CD4-positive, alpha-beta T cell treated with Interferon alpha-2 for 1 hour (primary cell): ENCODE measurements at regions not wholly inside any gene's neighbourhood (a gene's known extent, or its start where the extent isn't known, plus 50 kb on each side); places are given as distances from the start of the nearest gene placed in this dataset.

ENCODE experiments used
- DNase-seq, 2 donors: peaks; one replicate each; pipeline ENCODE4 v3.0.0-alpha.2; 2020 to 2022

DNA sequence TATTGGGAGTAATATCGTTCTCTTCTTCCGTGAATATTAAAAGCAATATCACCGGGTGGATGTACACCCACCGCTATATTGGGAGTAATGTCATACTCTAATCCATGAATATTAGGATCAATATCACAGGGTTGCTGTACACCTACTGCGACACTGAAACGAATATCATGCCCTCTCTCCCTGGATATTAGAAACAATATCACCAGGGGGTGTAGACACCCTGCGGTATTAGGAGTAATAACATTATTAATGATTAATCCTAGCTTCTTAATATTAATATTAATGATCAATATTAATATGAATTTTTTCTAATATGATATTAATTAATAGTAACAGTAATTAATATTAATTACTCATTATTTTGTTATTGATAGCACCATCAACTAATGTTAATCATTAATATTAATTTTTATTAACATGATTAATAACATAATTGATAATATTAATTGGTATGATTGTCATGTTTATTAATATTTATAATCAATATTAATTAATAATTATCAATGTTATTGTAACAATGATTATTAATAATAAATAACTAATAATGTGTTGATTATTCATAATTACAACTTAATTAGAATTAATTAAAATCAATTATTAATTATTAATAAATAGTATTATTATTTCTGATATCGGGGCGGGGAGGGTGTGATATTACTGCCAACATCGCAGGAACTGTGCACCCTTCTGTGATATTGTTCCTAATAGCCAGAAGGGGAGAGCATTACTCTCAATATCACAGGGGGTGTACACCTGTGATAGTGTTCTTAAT, 121.3 kb upstream of the C1GALT1 start:
- DNase-seq: no peak

DNA sequence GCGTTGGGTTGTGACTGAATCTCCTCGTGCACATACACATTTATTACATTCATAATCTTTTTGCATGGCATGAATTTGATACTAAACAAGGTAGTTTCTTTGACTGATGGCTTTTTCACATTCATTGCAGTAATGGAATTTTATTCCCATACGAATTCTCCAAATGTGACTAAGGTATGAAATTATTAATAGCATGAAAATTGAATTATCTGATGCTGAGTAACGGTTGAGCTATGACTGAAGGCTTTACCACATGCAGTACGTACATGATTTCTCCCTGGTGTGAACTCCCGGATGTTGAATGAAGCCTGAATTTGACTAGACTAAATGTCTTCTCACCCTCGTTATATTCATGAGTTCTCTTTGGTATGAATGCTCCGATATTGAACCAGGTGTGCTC, 104.4 kb upstream of the C1GALT1 start:
- no peak for DNase-seq

DNA sequence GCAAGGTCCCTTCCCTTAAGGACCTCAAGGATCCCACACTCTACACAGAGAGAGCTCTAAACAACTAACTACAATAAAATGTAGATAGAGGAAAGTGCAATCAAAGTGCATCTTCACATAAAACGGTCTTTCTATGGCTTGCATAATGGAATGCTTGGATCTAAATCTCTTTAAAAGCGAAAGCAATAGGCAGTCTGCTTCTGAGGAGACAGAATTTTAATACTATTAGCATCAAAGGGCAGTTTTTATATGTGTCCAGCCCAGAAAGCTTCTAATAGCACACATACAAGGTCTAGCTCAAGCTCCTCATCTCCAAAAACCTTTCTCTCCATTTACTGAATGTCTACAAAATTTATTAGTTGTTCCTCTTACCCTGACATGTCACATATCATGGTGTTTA, 101.5 kb upstream of the C1GALT1 start:
- no peak for DNase-seq

DNA sequence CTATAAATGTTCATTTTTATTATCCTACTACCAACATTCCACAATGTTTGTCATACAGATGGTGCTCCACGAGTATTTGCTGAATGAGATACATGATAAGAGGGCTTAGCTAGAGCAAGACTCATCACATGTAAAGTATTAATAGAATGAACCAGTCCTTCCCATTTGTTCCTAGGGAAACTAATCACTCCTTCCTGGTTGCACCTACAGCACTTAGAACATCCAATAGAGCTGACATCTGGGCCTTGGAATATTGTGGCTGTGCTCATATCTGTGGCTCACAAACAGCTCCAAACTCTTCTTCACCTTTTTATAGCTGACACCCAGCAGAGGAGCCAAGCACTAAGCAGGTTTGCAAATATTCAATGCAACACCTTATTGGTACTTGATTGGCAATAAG, 91.9 kb upstream of the C1GALT1 start:
- DNase-seq: no peak

DNA sequence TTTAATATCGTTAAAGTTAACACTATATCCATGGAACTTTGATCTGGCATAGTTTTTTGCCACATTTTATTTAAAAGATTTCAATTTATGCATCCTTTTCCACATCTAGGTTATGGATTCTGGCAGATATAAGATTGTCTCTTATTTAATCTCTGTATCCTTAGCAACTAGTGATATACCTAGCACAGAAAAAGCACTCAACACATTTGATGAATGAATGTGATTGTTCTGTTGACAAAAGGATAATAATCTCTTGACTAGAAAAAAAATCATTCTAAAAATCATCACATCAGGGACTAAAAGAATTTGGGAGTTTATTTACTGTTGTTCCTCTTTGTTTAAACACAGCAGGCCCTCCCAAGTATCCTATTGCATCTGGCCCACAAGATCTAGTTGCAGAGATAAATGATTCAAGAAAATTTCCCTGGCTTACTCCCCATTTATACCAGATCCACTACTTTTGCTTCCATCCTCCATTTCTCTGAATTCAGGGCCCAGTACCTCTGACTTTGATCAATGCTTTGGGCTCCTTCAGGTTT, 84.0 kb upstream of the C1GALT1 start:
- no peak for DNase-seq

DNA sequence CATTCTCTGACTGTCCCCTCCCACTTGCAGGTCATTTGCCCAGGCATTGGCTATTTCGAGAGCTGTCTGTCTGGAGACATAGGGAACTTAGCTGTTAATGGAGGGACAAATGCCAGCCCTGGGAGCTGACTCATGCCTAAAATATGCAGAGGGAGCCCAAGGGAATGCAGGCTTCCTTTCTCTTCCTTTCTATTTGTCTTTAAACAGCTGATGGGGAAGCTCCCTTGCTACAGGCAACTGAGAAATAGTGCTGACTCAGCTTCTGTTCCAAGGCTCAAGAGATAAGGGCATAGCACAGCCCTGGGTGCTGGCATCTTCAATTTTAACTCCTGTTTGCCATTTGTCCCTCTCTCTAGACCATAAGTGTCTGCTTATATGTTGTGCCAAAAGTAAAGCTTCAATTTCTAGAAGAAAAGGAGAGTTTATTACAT, 82.7 kb upstream of the C1GALT1 start:
- DNase-seq: no peak

DNA sequence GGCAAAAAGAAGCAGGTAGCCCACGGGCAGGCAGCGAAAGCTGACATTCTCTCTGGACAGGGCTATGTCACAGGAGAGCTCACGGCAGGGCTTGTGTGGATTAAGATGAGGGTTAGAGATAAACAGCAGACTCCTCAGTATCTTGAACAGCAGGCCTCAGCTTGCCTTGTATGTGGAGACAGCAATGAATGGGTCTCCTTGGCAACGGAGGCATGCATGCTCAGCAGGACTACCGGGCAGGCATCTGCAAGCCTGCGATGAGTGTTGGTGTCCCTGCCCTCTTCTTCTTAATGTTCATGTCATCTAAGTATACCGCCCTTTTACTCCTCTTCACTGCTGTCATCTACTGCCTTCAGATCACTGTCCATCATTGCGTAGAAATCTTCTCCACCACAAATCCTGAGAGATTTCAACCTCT, 81.9 kb upstream of the C1GALT1 start:
- no peak for DNase-seq

DNA sequence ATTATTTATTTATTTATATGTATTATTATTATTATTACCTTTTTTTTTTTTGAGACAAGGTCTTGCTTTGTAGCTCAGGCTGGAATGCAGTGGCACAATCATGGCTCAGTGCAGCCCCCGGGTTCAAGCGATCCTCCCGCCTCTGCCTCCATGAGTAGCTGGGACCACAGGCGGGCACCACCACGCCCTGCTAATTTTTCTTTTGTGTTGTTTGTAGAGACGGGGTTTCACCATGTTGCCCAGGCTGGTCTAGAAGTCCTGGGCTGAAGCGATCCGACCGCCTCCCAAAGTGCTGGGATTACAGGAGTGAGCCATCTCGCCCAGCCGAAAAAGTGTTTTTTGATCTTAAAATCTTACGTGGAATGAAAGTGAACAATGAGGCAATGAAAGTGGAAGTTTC, 79.4 kb upstream of the C1GALT1 start:
- DNase-seq: no peak

DNA sequence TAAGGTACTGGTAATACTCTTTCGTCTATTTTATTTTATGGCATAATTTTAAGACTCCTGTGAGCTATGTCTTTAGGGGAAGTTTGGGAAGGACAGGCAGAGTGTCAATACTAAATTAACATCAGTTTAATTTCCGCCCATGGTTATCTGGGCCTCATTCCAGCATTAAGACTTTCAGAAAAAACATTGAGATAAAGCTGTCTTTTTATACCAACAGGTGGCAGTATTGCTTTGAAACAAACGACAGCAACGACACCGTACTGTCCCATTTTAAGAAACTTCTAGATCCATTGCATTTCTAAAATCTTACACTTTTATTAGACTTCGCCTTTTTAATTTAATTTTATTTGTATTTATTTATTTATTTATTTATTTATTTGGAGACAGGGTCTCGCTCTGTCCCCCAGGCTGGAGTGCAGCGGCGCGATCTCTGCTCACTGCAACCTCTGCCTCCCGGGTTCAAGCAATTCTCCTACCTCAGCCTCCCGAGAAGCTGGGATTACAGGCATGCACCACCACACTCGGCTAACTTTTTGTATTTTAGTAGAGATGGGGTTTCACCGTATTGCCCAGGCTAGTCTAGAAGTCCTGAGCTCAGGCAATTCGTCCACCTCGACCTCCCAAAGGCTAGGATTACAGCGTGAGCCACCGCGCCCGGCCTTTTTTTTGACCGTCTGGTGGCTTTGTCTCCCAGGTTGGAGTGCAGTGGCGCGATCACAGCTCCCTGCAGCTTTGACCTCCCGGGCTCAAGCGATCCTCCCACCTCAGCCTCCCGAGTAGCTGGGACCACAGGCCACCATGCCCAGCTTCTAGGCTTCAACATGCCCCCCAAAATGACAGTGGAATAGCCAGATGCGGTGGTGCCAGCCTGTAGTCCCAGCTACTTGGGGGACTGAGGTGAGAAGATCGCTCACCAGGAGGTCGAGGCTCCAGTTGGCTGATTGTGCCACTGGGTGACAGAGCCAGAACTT, 78.7 kb upstream of the C1GALT1 start:
- DNase-seq: peak in 1 of 2 donors; percentile 80

DNA sequence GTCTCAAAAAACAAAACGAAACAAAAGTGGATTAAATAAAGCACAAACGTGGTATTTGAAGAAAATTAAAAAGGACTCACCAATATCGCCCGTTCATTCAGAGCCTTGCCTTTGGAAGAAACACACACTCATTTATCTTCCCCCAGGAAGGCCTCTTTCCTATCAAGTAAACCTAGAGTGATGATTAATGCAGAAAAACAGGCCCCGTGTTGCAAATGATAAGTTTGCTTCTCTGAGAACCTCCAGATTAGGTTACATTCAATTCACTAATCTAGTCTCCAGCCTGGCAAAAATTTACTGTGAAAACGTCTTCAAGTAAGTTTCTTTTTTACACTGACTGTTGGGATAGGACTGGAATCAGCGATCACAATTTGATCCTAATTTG, 78.0 kb upstream of the C1GALT1 start:
- no peak for DNase-seq

DNA sequence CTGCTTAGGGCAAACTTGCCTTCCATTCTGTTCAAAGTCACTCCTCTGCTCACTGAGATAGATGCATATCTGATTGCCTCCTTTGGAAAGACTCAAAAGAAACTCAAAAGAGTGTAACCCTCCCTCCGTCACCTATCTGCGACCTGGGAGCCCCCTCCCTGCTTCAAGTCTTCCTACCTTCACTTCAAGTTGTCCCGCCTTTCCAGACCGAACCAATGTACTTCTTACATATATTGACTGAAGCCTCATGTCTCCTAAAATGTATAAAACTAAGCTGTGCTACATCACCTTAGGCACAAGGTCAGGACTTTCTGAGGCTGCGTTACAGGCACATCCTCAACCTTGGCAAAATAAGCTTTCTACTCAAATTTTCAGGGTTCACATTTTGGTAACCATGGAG, 77.4 kb upstream of the C1GALT1 start:
- no peak for DNase-seq

DNA sequence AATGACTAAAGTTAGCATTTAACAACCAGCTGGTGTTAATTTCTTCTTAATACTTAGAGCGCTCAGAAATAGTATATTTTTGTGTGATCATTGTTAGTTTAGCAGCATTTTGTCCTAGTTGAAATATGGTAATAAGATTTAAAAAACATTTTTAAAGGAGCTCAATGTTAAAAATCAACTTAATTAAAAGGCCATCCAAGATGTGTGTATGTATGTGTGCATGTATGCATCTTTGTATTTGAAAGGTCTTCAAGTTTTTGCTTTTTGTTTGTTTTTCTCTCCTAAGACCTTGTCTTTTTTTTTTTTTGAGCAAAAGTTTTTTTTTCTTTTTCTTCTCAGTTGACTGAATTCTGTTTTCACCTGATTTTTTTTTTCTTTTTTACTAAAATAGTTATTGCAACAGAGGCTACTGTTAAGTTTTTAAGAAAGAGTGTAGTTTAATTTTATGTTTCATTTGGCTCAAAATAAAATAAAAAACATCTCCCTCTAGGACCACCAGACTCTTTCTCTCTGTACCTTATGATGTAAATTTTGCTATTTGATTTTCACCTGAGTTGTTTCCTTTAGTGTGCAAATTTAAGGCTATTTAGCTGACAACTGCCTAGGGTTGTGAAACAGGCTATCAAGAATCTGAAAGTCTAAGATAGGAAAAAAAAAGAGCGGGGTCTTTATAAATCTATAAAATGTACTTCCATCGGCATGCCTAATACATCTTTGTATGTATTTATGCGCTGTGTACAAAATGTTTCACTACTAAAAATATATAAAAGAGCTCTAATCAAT, 76.4 kb upstream of the C1GALT1 start:
- DNase-seq: no peak

DNA sequence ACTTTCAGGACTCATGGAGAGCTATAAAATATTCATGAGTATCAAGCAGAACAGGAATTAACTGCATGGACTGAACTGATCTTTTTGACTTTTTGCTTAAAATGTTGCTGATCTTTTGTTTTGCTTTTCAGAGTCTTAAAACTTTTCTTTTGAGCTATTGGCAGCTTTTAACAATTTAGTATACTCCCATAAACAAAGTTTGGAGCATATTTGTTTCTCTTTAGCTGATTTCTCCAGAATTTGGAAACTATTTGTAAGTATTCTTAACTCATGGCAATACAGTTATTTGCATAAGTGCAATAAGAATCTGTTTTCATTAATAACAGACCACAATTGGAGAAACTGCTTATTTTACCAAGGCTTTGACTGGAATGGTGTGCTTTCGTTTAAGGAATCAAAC, 73.4 kb upstream of the C1GALT1 start:
- no peak for DNase-seq

DNA sequence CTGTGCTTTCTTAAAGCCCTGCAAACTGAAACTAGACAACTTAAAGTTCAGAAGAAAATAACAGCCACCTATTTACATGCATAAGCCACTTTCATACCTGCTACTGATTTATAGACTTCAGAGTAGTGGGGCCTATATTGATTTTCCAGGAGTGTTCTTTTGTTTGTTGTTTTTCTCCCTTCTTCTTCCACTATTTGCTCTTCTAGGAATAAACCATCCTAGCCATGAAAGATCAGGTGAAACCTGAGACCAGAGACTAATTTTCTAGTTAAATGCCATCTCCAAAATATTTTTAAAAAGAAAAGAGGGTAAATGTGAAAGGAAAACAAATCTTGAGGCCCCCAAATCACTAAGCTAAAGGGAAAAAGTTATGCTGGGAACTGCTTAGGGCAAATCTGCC, 72.4 kb upstream of the C1GALT1 start:
- no peak for DNase-seq

DNA sequence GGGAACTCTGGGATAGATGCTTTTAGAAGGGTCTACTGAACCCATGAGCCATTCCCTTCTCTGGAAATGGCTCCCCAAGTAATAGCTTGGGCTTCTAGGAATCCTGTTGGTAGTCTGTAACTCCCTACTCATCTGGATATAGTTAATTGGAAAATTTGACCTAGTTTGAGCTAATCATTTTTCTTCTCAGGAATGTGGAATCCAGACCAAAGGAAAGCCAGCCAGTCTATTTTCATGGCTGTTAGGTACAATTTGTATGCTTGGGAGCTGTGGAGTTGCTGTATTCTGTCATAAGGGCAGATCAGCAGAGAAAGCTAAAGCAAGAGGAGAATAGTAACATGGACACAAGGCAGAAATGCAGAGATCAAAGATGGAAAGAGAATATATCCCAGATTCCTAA, 71.6 kb upstream of the C1GALT1 start:
- DNase-seq: no peak

DNA sequence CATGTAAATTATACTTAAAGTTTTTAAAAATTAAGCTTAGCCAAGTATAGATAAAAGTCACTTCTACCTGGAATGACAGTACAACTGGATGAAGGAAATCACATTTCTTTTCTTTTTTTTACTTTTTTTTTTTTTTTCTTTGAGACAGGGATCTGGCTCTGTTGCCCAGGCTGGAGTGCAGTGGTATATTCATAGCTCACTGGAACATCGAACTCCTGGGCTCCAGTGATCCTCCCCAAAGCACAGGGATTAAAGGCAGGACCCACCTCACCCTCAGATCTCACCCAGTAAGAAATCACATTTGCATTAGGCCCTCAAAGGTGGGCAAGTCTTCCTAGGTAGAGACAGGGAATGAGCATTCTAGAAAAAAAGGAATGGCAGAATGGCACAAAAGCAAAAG, 69.5 kb upstream of the C1GALT1 start:
- no peak for DNase-seq

DNA sequence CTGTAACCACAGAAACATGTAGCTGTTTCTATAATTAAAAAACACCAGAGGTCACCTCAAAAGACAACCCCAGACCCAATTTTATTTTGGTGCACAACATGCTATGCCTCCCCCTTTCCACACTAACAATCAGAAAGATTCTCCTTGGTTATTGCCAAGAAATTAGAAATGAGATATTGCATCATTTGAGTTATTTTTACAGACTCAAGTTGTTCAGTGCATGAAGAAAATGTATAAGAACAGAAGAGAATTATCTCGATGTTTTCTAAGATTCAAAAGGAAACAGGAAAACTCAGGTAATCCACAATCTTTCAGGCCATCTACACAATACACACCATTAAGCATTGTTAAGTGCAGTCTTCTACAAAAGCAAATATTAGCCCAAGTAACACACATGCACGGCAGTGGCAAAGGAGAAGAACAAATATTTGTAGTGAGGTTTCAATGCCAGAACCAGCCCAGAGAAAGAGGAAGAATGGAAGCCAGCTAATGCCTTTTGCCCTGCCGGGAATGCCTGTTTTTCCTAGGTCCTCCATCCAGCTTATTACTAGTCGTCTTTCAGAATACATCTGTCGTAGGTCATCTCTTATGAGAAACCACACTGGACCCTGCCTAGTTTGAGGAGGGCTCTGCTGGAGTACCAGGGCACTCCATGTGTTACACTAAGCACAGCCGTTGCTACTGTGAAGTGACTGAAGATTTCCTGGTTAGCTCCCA, 67.6 kb upstream of the C1GALT1 start:
- no peak for DNase-seq

DNA sequence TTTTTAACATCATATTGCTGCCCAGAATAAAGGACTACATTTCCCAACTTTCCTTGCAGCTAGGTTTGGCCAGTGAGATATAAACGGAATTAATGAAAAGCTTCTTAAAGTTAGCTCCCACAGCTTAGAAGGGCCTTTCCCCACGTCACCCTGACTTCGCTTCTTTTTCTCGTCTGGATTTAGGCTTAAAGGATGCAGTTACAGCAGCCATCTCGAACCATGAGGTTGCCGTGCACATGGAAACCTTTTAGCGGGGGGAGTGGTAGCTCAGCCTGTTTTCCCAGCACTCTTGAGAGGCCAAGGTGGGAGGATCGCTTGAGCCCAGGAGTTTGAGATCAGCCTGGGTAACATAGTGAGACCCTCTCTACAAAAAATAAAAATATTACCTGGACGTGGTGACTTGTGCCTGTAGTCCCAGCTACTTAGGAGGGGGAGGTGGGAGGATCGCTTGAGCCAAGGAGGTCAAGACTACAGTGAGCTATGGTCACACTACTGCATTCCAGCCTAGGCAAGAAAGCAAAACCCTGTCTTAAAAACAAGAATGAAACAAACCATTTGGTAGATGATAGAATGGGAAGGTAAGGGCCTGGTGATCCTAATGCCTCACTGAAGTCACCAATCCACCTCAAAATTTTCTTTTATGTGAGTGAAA, 64.3 kb upstream of the C1GALT1 start:
- no peak for DNase-seq

DNA sequence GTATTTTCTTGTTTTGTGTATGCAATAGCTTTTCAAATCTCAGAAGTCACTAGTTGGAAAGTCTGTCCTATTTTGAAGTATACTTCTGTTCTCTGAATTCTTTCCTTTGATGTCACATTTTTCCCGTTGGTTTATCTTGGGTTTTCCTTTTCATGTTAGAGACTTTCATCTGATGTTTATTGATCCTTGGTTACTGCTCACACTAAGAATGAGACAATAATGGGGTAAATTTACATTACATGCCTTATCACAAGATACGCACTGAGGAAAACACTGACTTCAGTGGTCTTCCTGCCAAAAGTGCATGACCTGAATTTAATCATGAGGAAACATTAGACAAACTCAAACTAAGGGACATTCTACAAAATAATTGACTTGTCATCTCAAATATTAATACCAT, 63.5 kb upstream of the C1GALT1 start:
- no peak for DNase-seq

DNA sequence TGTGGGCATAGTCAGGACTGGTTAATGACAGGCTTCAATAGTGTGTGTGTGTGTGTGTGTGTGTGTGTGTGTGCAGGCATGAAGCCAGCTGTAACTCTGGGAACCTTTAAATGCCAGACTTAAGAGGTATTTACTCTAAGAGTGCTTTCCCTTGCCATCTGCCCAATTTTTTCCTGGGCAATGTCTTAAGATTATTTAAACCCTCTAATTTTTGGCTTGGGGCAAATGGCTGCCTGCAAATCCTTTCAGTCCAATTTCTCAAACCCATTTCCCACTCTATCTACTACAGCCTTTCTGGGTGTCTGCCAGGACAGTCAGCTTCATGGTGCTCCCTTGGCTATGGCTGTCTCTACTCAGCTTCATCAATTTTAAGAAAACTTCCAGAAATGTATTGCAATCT, 62.6 kb upstream of the C1GALT1 start:
- no peak for DNase-seq

DNA sequence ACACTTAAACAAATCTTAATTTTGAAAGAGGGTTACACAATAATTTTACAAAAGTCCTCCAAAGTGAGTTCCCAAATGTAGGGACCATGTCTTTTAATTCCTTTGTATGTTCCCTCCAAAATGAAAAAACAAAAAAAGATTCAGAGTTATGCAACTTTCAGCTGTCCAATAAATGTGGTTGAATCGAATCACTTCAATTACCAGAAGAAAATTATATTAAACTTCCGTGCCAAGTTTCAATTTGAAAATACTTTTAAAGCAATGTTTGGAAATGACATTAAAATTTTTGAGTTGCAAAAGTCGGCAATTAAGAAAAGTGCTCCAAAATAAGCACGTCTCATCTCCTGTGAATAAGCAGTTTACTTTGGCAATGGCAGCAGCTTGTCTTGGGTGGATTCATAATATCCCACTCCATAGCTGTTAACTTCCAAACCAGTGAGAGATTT, 60.3 kb upstream of the C1GALT1 start:
- no peak for DNase-seq
